Fibroblast of lung (primary cell): ENCODE measurements at regions not wholly inside any gene's neighbourhood (a gene's known extent, or its start where the extent isn't known, plus 50 kb on each side); places are given as distances from the start of the nearest gene placed in this dataset.

Source experiments
- CTCF ChIP-seq, 2 donors: IDR thresholded peaks in 1 of 2; conservative IDR thresholded peaks in 1 of 2; 1 replicate in 1 of 2; 2 replicates in 1 of 2; pipeline ENCODE4 v1.5.1; 2011 to 2012; ENCODE audit warnings: low read length in 2 of 2, control low read depth in 1 of 2, inconsistent platforms in 1 of 2, low read depth in 1 of 2, mild to moderate bottlenecking in 1 of 2
- EZH2 ChIP-seq: IDR thresholded peaks from 2 replicates; pipeline ENCODE4 v1.5.1; 2012; ENCODE audit warnings: low read length, control low read depth, mild to moderate bottlenecking; ENCODE audit errors: missing control alignments

GRCh38 chr3:118525077-118525476 is 509.6 kb downstream of the IGSF11 start:
- TF ChIP-seq CTCF (conservative IDR thresholded peaks at IDR 0.05 in 1 of 2, IDR thresholded peaks at IDR 0.05 in 1 of 2; ENCODE audit: low read depth in 1 of 2, low read length in 2 of 2) (no peak), EZH2 (no peak)
